MM.1S (cell line): ENCODE measurements at regions not wholly inside any gene's neighbourhood (a gene's known extent, or its start where the extent isn't known, plus 50 kb on each side); places are given as distances from the start of the nearest gene placed in this dataset.

ENCODE experiments used
- DNase-seq: peaks from one replicate; pipeline ENCODE4 v3.0.0-alpha.2; 2015
- H2AFZ ChIP-seq: fragments of 300-600 bp; sonication (generic); 2 replicates; pipeline ENCODE4 v1.6.0; 2016; ENCODE audit warnings: antibody characterized with exemption, low read length
- H3F3A ChIP-seq: fragments of 300-600 bp; sonication (generic); 2 replicates; pipeline ENCODE4 v1.6.1; 2016; ENCODE audit warnings: mild to moderate bottlenecking, antibody characterized with exemption, low read length, moderate library complexity, mixed read lengths; ENCODE audit not compliant: insufficient read depth
- H3K27ac ChIP-seq: fragments of 300-600 bp; sonication (generic); 2 replicates; pipeline ENCODE4 v1.5.1; 2016; ENCODE audit warnings: mild to moderate bottlenecking, low read length
- H3K27me3 ChIP-seq: fragments of 300-600 bp; sonication (generic); replicated peaks from 2 replicates; pipeline ENCODE4 v1.6.0; 2016; ENCODE audit warnings: low read length; ENCODE audit not compliant: insufficient read depth
- H3K36me3 ChIP-seq: fragments of 300-600 bp; sonication (generic); replicated peaks from 2 replicates; pipeline ENCODE4 v1.6.1; 2016; ENCODE audit warnings: mild to moderate bottlenecking, low read length, mixed read lengths; ENCODE audit not compliant: insufficient read depth
- H3K4me1 ChIP-seq: fragments of 300-600 bp; sonication (generic); 2 replicates; pipeline ENCODE4 v1.6.1; 2016; ENCODE audit warnings: low read length, mixed read lengths
- H3K4me2 ChIP-seq: fragments of 300-600 bp; sonication (generic); 2 replicates; pipeline ENCODE4 v1.6.0; 2016; ENCODE audit warnings: low read depth, low read length
- H3K4me3 ChIP-seq: fragments of 300-600 bp; sonication (generic); 2 replicates; pipeline ENCODE4 v1.5.1; 2016; ENCODE audit warnings: low read length, mixed read lengths
- H3K79me2 ChIP-seq: fragments of 300-600 bp; sonication (generic); 2 replicates; pipeline ENCODE4 v1.6.1; 2016; ENCODE audit warnings: mixed run types, low read length, mixed read lengths
- H3K9ac ChIP-seq: fragments of 300-600 bp; sonication (generic); 2 replicates; pipeline ENCODE4 v1.6.1; 2016; ENCODE audit warnings: low read length, mixed read lengths
- H3K9me2 ChIP-seq: fragments of 300-600 bp; sonication (generic); replicated peaks from 2 replicates; pipeline ENCODE4 v1.6.1; 2016; ENCODE audit warnings: mild to moderate bottlenecking, low read length, mixed read lengths; ENCODE audit not compliant: insufficient read depth
- H3K9me3 ChIP-seq: fragments of 300-600 bp; sonication (generic); replicated peaks from 2 replicates; pipeline ENCODE4 v1.6.1; 2016; ENCODE audit warnings: mild to moderate bottlenecking, low read length, mixed read lengths; ENCODE audit not compliant: insufficient read depth
- H4K20me1 ChIP-seq: fragments of 300-600 bp; sonication (generic); 2 replicates; pipeline ENCODE4 v1.6.1; 2016; ENCODE audit warnings: mild to moderate bottlenecking, low read length, moderate library complexity, mixed read lengths; ENCODE audit not compliant: insufficient read depth
- CTCF ChIP-seq: fragments of 300-600 bp; sonication (generic); IDR thresholded peaks from 2 replicates; pipeline ENCODE4 v1.5.1; 2016; ENCODE audit warnings: antibody characterized with exemption, low read length, mixed read lengths
- EZH2 ChIP-seq: fragments of 300-600 bp; sonication (generic); optimal IDR thresholded peaks from 2 replicates; pipeline ENCODE3; 2017; ENCODE audit warnings: low read depth, mild to moderate bottlenecking, antibody characterized with exemption, low read length, mixed read lengths
- EZH2phosphoT487 ChIP-seq: fragments of 300-600 bp; sonication (generic); IDR thresholded peaks from 2 replicates; pipeline ENCODE4 v1.6.1; 2018; ENCODE audit warnings: antibody characterized with exemption, low read length

DNA sequence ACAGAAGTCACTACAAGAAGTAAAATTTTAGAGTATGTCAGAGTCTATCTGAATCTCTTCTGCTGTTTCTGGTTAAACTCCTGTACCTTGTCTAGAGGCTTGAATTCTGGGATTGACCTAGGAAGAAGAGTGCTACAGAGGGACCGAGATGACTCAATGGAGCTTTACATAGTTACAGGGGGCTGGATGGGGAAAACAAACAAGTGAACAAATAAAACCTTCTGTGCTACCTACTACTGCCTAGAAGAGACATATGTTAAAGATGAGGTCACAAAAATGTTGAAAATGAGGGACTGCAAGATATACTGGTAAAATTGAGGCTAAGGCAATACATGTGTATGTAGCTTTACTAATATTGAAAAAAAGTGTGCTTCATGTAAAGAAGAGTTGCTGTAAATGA, 265.4 kb upstream of the TFPI start:
- Histone ChIP-seq H3K27me3 (no peaks in the 10 kb centered on the region), H3K4me2 (no peak overlapping the region), H3K9me3 (no peaks in the 10 kb centered on the region), H3K36me3 (no peaks in the 10 kb centered on the region), H3K9ac (no peak overlapping the region), H3K9me2 (no peaks in the 10 kb centered on the region), H4K20me1 (no peaks in the 10 kb centered on the region), H3K4me1 (no peaks in the 10 kb centered on the region), H3K4me3 (no peak overlapping the region), H2AFZ (no peak overlapping the region), H3F3A (no peaks in the 10 kb centered on the region), H3K79me2 (no peaks in the 10 kb centered on the region), H3K27ac (no peak overlapping the region)
- DNase-seq: no peak
- TF ChIP-seq EZH2 (no peak), EZH2phosphoT487 (no peak), CTCF (no peak)

DNA sequence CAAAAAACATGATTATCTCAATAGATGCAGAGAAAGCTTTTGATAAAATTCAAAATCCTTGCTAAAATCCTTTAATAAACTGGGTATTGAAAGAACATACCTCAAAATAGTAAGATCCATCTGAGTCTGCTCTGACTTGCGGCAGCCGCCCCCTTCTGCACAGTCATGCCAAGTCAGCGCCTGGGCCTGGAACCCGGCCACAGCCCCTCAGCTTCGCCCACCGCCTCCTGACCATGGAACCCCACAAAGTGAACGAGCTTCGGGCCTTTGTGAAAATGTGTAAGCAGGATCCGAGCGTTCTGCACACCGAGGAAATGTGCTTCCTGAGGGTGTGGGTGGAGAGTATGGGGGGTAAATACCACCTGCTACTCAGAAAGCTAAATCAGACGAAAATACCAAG, 270.9 kb upstream of the TFPI start:
- Histone ChIP-seq H3K4me3 (no peak overlapping the region), H3K27me3 (no peaks in the 10 kb centered on the region), H3F3A (no peaks in the 10 kb centered on the region), H3K4me1 (no peaks in the 10 kb centered on the region), H3K4me2 (no peak overlapping the region), H3K9me2 (no peaks in the 10 kb centered on the region), H3K9me3 (no peaks in the 10 kb centered on the region), H2AFZ (no peak overlapping the region), H3K79me2 (no peaks in the 10 kb centered on the region), H3K9ac (no peak overlapping the region), H3K36me3 (no peaks in the 10 kb centered on the region), H3K27ac (no peak overlapping the region), H4K20me1 (no peaks in the 10 kb centered on the region)
- TF ChIP-seq CTCF (no peak), EZH2phosphoT487 (no peak), EZH2 (no peak)
- DNase-seq: no peak

GRCh38 chr2:187826023-187826422, 271.8 kb upstream of the TFPI start:
- Histone ChIP-seq H3K9ac (no peak overlapping the region), H3K27ac (no peak overlapping the region), H4K20me1 (no peaks in the 10 kb centered on the region), H2AFZ (no peak overlapping the region), H3K4me3 (no peak overlapping the region), H3K79me2 (no peaks in the 10 kb centered on the region), H3K4me1 (no peaks in the 10 kb centered on the region), H3K27me3 (no peaks in the 10 kb centered on the region), H3K9me2 (no peaks in the 10 kb centered on the region), H3K4me2 (no peak overlapping the region), H3K9me3 (no peaks in the 10 kb centered on the region), H3F3A (no peaks in the 10 kb centered on the region), H3K36me3 (no peaks in the 10 kb centered on the region)
- TF ChIP-seq CTCF (no peak), EZH2 (no peak), EZH2phosphoT487 (no peak)
- no peak for DNase-seq
